Endothelial cell (in vitro differentiated cells): ENCODE measurements at regions not wholly inside any gene's neighbourhood (a gene's known extent, or its start where the extent isn't known, plus 50 kb on each side); places are given as distances from the start of the nearest gene placed in this dataset.
A peak's percentile ranks its signal among the peaks of the same experiment; 100 is the strongest.

Source experiments
- DNase-seq: peaks from one replicate; pipeline ENCODE4 v3.0.0; 2021; ENCODE audit warnings: low spot score
- H3K27ac Mint-ChIP-seq: one replicate; pipeline ENCODE4 v1.8.0; 2021; ENCODE audit warnings: mixed read lengths, inconsistent platforms; ENCODE audit not compliant: unreplicated experiment
- H3K27me3 Mint-ChIP-seq: one replicate; pipeline ENCODE4 v1.8.0; 2021; ENCODE audit warnings: mild to moderate bottlenecking, moderate library complexity, mixed read lengths, inconsistent platforms; ENCODE audit not compliant: unreplicated experiment
- H3K36me3 Mint-ChIP-seq: one replicate; pipeline ENCODE4 v1.8.0; 2021; ENCODE audit warnings: mild to moderate bottlenecking, low read depth, mixed read lengths, inconsistent platforms; ENCODE audit not compliant: unreplicated experiment
- H3K4me1 Mint-ChIP-seq: one replicate; pipeline ENCODE4 v1.8.0; 2021; ENCODE audit warnings: mild to moderate bottlenecking, mixed read lengths, inconsistent platforms; ENCODE audit not compliant: unreplicated experiment
- H3K4me3 Mint-ChIP-seq: one replicate; pipeline ENCODE4 v1.8.0; 2021; ENCODE audit warnings: mild to moderate bottlenecking, mixed read lengths, inconsistent platforms; ENCODE audit not compliant: unreplicated experiment
- H3K9me3 Mint-ChIP-seq: one replicate; pipeline ENCODE4 v1.8.0; 2021; ENCODE audit warnings: mixed read lengths, inconsistent platforms; ENCODE audit not compliant: unreplicated experiment
- CTCF ChIP-seq: fragments of 200-600 bp; sonication (generic); IDR thresholded peaks from one replicate; pipeline ENCODE4 v1.5.0; 2021; ENCODE audit warnings: antibody characterized with exemption; ENCODE audit not compliant: unreplicated experiment

- Mint-ChIP-seq H3K9me3 (no peaks in the 10 kb centered on the region), H3K36me3 (no peaks in the 10 kb centered on the region), H3K4me3 (no peak overlapping the region), H3K27me3 (peaks cover 13% of the 10 kb centered on the region), H3K4me1 (peaks cover 75% of the 10 kb centered on the region), H3K27ac (peak overlapping the region; percentile 18)
- DNase-seq = no peak
- TF ChIP-seq CTCF = no peak
These were observed 63.8 kb downstream of the CALML3 start for GRCh38 chr10:5588603-5589002.
